H1 (cell line): ENCODE measurements at regions not wholly inside any gene's neighbourhood (a gene's known extent, or its start where the extent isn't known, plus 50 kb on each side); places are given as distances from the start of the nearest gene placed in this dataset.

ENCODE experiments used
- EZH2 ChIP-seq: fragments of 200-600 bp; sonication (generic); IDR thresholded peaks from 2 replicates; pipeline ENCODE4 v1.7.1; 2012; ENCODE audit warnings: low read depth, mild to moderate bottlenecking, moderate library complexity, low read length, inconsistent platforms; ENCODE audit not compliant: severe bottlenecking
- POU5F1 ChIP-seq: IDR thresholded peaks from 2 replicates; pipeline ENCODE4 v1.6.1; 2011; ENCODE audit warnings: low read depth, mild to moderate bottlenecking, low read length, moderate library complexity

GRCh38 chr15:96473556-96473955 is 143.1 kb downstream of the NR2F2 start (continued):
- TF ChIP-seq POU5F1 (no peak), EZH2 (no peak)
